GM21737 (cell line): ENCODE measurements at regions not wholly inside any gene's neighbourhood (a gene's known extent, or its start where the extent isn't known, plus 50 kb on each side); places are given as distances from the start of the nearest gene placed in this dataset.
"Not testable (repeated sequence)": the region's sequence is repeated elsewhere in the genome, so short reads cannot be mapped to it uniquely, and the experiment has no call there.

Source experiments
- ATAC-seq: cut with Tn5 transposase; IDR thresholded peaks from one replicate; pipeline ENCODE4 v1.9.1; 2021; ENCODE audit warnings: mild to moderate bottlenecking, moderate library complexity; ENCODE audit not compliant: unreplicated experiment

GRCh38 chr4:110364911-110365520, 110.9 kb upstream of the ENPEP start:
- no peak for ATAC-seq

- ATAC-seq, result no peak
Observed at GRCh38 chr4:110361921-110362320, 114.0 kb upstream of the ENPEP start.

- no peak for ATAC-seq
Observed at GRCh38 chr4:110359076-110359475, 116.9 kb upstream of the ENPEP start.

- no peak for ATAC-seq
Observed at GRCh38 chr4:110357521-110357920, 118.4 kb upstream of the ENPEP start.

- no peak for ATAC-seq
Observed at GRCh38 chr4:110354460-110354859, 121.5 kb upstream of the ENPEP start.

- no peak for ATAC-seq
Observed at GRCh38 chr4:110352670-110353442, 123.1 kb upstream of the ENPEP start.

GRCh38 chr4:110348711-110349383, 127.1 kb upstream of the ENPEP start:
- no peak for ATAC-seq

GRCh38 chr4:110347805-110348204, 128.2 kb upstream of the ENPEP start:
- no peak for ATAC-seq

GRCh38 chr4:110344165-110344564, 131.8 kb upstream of the ENPEP start:
- ATAC-seq, result no peak

- no peak for ATAC-seq
Observed at GRCh38 chr4:110343534-110343933, 132.4 kb upstream of the ENPEP start.

GRCh38 chr4:110341118-110341517, 134.8 kb upstream of the ENPEP start:
- ATAC-seq, result not testable (repeated sequence)

GRCh38 chr4:110335399-110335798, 137.0 kb upstream of the ELOVL6 start:
- no peak for ATAC-seq

- ATAC-seq, result no peak
Observed at GRCh38 chr4:110332483-110332882, 134.1 kb upstream of the ELOVL6 start.

- not testable (repeated sequence) for ATAC-seq
Observed at GRCh38 chr4:110326426-110326825, 128.0 kb upstream of the ELOVL6 start.

- ATAC-seq, result no peak
Observed at GRCh38 chr4:110310795-110311194, 112.4 kb upstream of the ELOVL6 start.

- ATAC-seq, result no peak
Observed at GRCh38 chr4:110309675-110310074, 111.3 kb upstream of the ELOVL6 start.

GRCh38 chr4:110306303-110306702, 107.9 kb upstream of the ELOVL6 start:
- no peak for ATAC-seq

GRCh38 chr4:110305455-110305854, 107.0 kb upstream of the ELOVL6 start:
- no peak for ATAC-seq

GRCh38 chr4:110296892-110297291, 98.5 kb upstream of the ELOVL6 start:
- ATAC-seq, result peak; percentile 67

GRCh38 chr4:110294165-110294564, 95.8 kb upstream of the ELOVL6 start:
- no peak for ATAC-seq

GRCh38 chr4:110292994-110293744, 94.8 kb upstream of the ELOVL6 start:
- no peak for ATAC-seq
